HG02981 (cell line): ENCODE measurements at regions not wholly inside any gene's neighbourhood (a gene's known extent, or its start where the extent isn't known, plus 50 kb on each side); places are given as distances from the start of the nearest gene placed in this dataset.

Experiments
- ATAC-seq: cut with Tn5 transposase; IDR thresholded peaks from one replicate; pipeline ENCODE4 v1.9.1; 2021; ENCODE audit warnings: mild to moderate bottlenecking, moderate library complexity; ENCODE audit not compliant: unreplicated experiment

DNA sequence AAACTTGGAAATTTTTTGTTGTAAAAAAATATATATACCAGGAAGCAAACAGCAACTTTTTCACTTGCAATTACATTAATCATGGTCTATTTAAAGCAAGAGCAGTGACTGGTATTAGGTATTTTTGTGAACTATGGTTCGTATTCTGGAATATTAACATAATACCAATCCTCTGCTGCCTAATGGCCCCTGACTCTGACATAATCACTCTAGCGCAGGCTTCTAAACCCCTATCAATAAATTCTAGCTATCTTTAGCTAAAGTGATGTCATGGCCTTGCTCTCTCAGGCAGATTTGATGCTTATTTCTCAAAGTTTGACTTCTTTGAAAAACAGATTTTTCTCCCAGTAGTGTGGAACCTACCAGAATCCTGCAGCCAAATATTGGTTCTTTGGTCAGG lies 808.3 kb downstream of the VGLL3 start:
- no peak for ATAC-seq

DNA sequence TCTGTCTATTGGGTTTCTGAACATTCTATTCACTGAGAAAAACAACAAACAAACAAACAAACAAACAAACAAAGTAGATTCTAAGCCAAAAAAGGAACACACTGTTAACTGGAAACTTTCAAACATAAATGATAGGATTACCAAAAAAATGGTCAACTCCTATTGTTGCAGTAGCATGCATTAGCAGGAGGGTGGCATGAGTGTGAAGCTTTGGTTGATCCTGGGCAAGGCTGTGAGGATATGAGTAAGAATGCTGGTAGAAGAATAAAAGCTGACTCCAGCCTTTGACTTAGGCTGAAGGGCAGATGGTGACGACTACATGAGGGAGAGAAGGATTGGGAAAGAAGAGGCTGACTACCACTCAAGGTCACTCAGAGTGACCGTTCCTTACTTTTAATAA lies 810.3 kb downstream of the VGLL3 start:
- no peak for ATAC-seq

DNA sequence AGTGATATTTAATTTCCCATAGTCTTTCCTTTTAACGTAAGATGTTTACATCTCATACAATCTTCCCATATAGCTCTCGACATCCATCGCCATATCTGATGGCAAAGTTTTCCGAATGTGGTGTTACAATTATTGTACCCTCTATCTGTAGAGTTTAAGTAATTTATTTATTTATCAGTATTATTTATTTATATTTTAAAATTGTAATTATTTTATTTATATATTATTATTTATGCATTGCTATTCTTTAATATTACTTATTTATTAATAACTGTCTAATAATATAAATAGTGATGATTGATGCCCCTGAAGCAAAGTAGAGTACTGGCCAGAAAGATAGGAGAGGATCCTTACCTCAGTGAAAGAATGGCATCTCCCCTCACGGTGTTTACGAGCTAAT lies 812.9 kb downstream of the VGLL3 start:
- ATAC-seq: no peak

DNA sequence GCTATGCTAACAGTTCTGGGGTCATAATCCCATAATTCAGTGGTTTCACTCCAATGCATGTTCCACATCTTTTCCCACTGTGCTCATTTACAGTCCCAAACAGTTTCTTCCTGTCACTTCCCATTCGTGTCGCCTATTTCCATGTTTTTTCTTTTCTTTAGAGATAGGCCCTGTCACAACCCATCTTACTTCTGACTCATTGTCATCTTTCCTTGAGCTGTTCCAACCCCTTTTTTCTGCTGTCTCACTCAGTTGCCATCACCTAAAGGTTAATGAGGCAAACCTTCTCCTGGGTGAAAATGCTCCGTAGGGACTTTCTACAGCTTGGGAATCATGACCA lies 814.5 kb downstream of the VGLL3 start:
- no peak for ATAC-seq

- no peak for ATAC-seq
Measured at GRCh38 chr3:86175593-86176444, 815.1 kb downstream of the VGLL3 start.

- ATAC-seq: no peak
Measured at GRCh38 chr3:86175051-86175536, 815.9 kb downstream of the VGLL3 start.

DNA sequence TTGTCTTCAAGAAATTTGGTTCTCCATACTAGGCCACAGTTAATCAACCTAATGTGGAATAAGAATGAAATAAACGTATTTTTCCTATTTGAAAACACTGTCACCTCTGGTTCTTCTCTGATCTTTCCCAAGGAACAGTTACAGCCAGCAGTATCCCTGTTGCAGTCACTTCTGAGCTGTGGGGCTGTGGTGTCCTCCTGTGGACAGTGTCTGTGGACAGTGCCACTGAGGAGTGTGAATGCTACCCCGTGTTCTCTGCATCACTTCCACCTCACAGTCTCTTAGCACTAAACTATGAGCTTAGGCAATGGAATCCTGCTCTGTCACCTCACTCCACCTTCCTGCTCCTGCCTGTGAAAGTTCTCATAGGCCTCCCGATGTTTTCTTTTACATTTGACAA lies 817.5 kb downstream of the VGLL3 start:
- ATAC-seq: no peak

GRCh38 chr3:86168512-86168911 lies 822.4 kb downstream of the VGLL3 start:
- no peak for ATAC-seq

GRCh38 chr3:86162521-86162920 lies 828.4 kb downstream of the VGLL3 start:
- ATAC-seq: no peak

DNA sequence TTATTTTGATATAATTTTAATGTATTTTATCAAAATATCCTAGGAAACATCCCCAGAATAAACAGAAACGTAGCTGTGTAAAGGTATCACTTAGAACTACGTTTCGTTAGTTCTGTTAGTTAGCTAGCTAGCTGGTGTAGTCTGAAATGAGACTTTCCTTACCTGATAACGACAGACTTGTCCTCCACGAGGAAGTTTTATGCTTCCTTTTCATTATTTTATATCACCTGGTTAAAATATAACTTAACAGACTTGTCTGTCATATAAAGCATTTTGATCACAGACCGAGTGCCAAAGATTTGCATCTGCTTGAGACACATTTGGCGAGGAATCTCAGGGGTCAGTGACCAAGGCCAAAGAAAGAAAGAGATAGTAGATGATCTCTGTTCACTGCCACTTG lies 829.5 kb downstream of the VGLL3 start:
- no peak for ATAC-seq

- ATAC-seq: no peak
Measured at GRCh38 chr3:86152620-86153019, 838.3 kb downstream of the VGLL3 start.

DNA sequence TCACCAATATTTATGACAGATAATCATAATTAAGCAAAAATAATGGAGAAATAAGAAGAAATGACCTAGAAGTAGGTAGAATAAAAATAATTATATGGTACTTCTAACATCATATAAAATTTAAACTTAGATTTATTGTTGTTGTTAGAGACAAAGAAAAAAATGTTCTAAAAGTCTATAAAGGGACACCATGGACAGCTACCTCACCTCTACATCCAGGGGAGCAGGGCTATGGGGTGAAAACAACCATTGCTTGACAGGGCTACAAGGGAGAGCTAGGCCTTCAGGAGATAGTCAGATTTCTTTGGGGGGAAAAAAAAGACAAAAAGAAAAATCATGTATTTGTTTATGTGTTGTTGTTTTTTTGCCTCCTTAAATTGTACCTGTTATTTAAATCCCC lies 841.9 kb downstream of the VGLL3 start:
- no peak for ATAC-seq

DNA sequence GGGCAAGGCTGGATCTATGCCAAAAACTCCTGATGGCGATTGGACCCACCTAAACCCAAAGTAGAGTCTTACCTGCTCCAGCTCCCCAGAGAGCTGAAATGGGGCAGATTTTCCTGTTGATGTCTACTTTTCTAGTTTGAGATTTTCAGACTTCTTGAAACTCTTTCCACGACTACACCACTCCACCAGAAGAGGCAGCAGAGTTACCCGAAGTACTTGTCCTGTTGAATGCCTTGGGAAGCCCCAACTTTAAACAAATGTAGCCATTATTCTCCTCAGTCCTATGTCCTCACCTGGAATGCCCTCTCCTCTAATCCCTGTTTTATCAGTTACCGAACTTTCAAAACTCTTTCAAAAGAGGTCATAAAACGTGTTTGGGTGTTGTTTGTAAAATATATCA lies 843.8 kb downstream of the VGLL3 start:
- no peak for ATAC-seq

DNA sequence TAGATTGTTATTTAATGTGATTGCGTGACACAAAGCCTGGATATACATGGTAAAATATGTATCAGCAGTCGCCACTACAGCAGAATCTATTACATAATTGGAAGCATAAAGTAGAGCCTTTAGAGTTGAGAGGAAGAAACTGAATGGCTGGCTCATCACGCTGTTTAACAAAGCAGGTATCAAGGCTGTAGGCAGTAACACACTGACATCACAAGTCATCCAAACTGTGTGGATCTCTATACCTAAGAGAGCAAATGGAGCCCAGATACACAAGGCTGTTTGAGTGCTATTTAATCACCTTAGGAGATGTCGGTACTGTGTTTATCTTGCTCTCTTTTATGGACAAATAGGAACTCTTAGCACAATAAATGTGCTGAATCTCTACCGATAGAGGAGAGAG lies 864.4 kb downstream of the VGLL3 start:
- no peak for ATAC-seq
